ENCODE measurements at regions not wholly inside any gene's neighbourhood (a gene's known extent, or its start where the extent isn't known, plus 50 kb on each side); places are given as distances from the start of the nearest gene placed in this dataset.

DNA sequence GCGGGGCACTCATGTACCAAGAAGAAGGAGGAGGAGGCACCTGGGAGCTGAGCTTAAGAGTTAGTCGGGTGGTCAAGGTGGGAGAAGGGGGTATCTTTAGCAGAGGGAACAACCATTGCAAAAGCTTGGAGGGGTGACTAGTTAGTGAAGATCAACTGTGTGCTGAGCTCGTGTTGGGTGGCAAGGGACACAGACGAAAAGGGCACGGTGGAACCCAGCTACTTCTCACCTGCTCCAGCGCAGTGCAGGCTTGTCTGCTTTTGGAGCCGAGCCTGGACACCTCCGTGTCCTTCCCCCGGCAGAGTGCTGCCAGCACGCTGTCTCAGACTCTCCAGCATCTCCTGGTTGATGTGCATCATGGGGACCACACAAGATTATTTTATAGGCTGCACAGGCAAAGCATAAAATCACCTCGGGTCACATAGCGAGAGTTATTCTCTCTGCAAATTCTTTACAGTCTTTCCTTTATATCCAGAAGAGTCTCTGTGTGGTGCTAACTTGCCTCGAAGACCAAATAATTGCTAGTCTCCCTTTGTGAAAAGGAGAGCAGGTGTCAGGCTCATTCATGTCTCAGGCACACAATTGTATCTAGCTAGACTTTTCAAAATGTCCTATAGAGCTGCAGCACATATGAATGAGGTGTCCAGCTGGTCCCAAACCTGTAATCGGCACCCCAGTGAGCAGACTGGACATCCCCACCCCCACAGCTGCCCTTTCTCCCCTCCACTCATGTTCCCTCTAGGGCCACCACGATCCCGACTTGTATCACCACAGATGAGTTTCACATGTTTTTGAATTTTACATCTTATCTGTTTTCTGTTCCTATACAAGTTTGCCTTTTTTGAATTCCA, 123.4 kb downstream of the CEBPB start:
- Histone ChIP-seq H3K36me3 (no peaks in the 10 kb centered on the region), H3K4me1 (ENCODE audit: control insufficient read depth in 1 of 2, low read depth in 2 of 2) (peaks cover 7 to 43% of the 10 kb centered on the region in 2 donors), H3K27me3 (replicated peaks; ENCODE audit: insufficient read depth) (no peaks in the 10 kb centered on the region), H3K4me3 (no peak overlapping the region), H3K9me3 (no peaks in the 10 kb centered on the region), H3K27ac (peak overlapping the region; percentile 69 to 77)
- DNase-seq (ENCODE audit: low spot score) (no peak), ATAC-seq (ENCODE audit: insufficient number of reproducible peaks, low FRiP score, low read depth) (no peak)
- TF ChIP-seq, protein P1, sequence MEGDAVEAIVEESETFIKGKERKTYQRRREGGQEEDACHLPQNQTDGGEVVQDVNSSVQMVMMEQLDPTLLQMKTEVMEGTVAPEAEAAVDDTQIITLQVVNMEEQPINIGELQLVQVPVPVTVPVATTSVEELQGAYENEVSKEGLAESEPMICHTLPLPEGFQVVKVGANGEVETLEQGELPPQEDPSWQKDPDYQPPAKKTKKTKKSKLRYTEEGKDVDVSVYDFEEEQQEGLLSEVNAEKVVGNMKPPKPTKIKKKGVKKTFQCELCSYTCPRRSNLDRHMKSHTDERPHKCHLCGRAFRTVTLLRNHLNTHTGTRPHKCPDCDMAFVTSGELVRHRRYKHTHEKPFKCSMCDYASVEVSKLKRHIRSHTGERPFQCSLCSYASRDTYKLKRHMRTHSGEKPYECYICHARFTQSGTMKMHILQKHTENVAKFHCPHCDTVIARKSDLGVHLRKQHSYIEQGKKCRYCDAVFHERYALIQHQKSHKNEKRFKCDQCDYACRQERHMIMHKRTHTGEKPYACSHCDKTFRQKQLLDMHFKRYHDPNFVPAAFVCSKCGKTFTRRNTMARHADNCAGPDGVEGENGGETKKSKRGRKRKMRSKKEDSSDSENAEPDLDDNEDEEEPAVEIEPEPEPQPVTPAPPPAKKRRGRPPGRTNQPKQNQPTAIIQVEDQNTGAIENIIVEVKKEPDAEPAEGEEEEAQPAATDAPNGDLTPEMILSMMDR (IDR thresholded peaks at IDR 0.05), result no peak

DNA sequence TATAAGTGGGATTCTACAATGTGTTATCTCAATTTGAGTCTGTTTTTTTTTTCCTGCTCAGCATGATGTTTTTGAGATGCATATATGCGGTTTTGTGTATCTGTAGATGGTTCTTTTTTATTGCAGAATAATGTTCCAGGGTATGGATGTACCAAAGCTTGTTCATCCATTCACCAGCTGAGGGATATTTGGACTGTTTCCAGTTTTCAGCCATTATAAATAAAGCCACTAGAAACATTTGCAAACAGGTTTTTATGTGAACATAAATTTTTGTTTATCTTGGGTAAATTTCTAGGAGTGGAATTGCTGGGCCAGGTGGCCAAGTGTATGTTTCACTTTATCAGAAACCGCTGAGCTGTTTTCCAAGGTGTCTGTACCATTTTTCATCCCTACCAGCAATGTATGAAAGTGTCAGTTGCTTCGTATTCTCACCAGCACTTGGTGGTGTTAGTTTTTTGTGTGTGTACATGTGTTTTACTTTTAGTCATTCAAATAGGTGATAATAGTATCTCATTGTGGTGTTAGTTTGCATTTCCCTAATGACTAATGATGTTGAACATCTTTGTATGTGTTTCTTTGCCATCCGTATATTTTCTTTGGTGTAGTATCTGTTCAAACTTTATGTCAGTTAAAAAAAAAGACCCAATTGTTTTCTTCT, 124.2 kb downstream of the CEBPB start:
- Histone ChIP-seq H3K36me3 (no peaks in the 10 kb centered on the region), H3K27ac (peak overlapping the region in 1 of 2 donors; percentile 77), H3K9me3 (no peaks in the 10 kb centered on the region), H3K4me1 (ENCODE audit: control insufficient read depth in 1 of 2, low read depth in 2 of 2) (peaks cover 6 to 37% of the 10 kb centered on the region in 2 donors), H3K27me3 (replicated peaks; ENCODE audit: insufficient read depth) (no peaks in the 10 kb centered on the region), H3K4me3 (no peak overlapping the region)
- ATAC-seq (ENCODE audit: insufficient number of reproducible peaks, low FRiP score, low read depth), result no peak
- TF ChIP-seq, protein P1 (IDR thresholded peaks at IDR 0.05), result no peak
- no peak for DNase-seq (ENCODE audit: low spot score)

GRCh38 chr20:50315586-50316551, 125.2 kb downstream of the CEBPB start:
- peak overlapping the region in 1 of 2 donors; percentile 44 for H3K27ac ChIP-seq
- no peak overlapping the region for H3K4me3 ChIP-seq
- peaks cover 11 to 48% of the 10 kb centered on the region in 2 donors for H3K4me1 ChIP-seq (ENCODE audit: control insufficient read depth in 1 of 2, low read depth in 2 of 2)
- H3K27me3 ChIP-seq (replicated peaks; ENCODE audit: insufficient read depth), result no peaks in the 10 kb centered on the region
- DNase-seq (ENCODE audit: low spot score) (no peak), ATAC-seq (ENCODE audit: insufficient number of reproducible peaks, low FRiP score, low read depth) (no peak)
- H3K36me3 ChIP-seq, result no peaks in the 10 kb centered on the region
- H3K9me3 ChIP-seq, result no peaks in the 10 kb centered on the region
- TF ChIP-seq, protein P1 (IDR thresholded peaks at IDR 0.05), result no peak

DNA sequence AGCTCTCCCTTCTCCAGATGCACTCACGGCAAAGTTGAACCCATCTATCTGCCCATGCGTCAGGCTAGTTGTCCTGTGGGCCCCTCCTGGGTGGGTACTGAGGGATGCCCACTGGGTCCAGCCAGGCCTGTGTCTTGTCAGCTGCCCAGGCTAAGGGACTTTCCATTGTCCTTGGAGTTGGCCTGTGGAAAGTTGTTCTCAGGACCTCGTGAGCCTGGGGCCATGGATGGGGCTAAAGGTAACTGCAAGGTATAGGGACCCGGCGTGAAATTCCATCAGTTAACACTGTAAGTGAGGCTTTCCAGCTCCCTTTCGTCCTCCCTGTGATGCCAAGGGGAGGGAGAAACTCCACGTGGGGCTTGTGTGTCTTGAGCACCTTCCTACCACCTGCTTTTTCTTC, 126.5 kb downstream of the CEBPB start:
- Histone ChIP-seq H3K4me3 (no peak overlapping the region), H3K4me1 (ENCODE audit: control insufficient read depth in 1 of 2, low read depth in 2 of 2) (peaks cover 20 to 52% of the 10 kb centered on the region in 2 donors), H3K36me3 (no peaks in the 10 kb centered on the region)

More for the DNA sequence above, 126.5 kb downstream of the CEBPB start:
- Histone ChIP-seq H3K9me3 (no peaks in the 10 kb centered on the region), H3K27me3 (replicated peaks; ENCODE audit: insufficient read depth) (no peaks in the 10 kb centered on the region), H3K27ac (no peak overlapping the region)
- no peak for ATAC-seq (ENCODE audit: insufficient number of reproducible peaks, low FRiP score, low read depth)
- no peak for DNase-seq (ENCODE audit: low spot score)
- TF ChIP-seq, protein P1 (IDR thresholded peaks at IDR 0.05), result no peak
